IPS-20b (cell line): ENCODE measurements at regions not wholly inside any gene's neighbourhood (a gene's known extent, or its start where the extent isn't known, plus 50 kb on each side); places are given as distances from the start of the nearest gene placed in this dataset.

Source experiments
- H3K27ac ChIP-seq: one replicate; pipeline ENCODE4 v1.5.1; 2013; ENCODE audit warnings: low read length
- H3K27me3 ChIP-seq: 2 replicates; pipeline ENCODE4 v1.6.1; 2013; ENCODE audit warnings: mild to moderate bottlenecking, low read length, inconsistent platforms; ENCODE audit not compliant: insufficient read depth
- H3K36me3 ChIP-seq: 2 replicates; pipeline ENCODE4 v1.6.1; 2013; ENCODE audit warnings: low read depth, mild to moderate bottlenecking, inconsistent platforms, low read length, moderate library complexity; ENCODE audit not compliant: insufficient read depth
- H3K4me1 ChIP-seq: 2 replicates; pipeline ENCODE4 v1.6.1; 2013; ENCODE audit warnings: mild to moderate bottlenecking, control low read depth, inconsistent platforms, low read length, moderate library complexity; ENCODE audit not compliant: insufficient read depth
- H3K4me3 ChIP-seq: 2 replicates; pipeline ENCODE4 v1.5.1; 2013; ENCODE audit warnings: mild to moderate bottlenecking, low read length, inconsistent platforms
- H3K9ac ChIP-seq: 2 replicates; pipeline ENCODE4 v1.6.1; 2013; ENCODE audit warnings: low read depth, mild to moderate bottlenecking, inconsistent platforms, low read length, moderate library complexity
- H3K9me3 ChIP-seq: 2 replicates; pipeline ENCODE4 v1.6.1; 2013; ENCODE audit warnings: mild to moderate bottlenecking, low read depth, low read length, inconsistent platforms; ENCODE audit not compliant: insufficient read depth

DNA sequence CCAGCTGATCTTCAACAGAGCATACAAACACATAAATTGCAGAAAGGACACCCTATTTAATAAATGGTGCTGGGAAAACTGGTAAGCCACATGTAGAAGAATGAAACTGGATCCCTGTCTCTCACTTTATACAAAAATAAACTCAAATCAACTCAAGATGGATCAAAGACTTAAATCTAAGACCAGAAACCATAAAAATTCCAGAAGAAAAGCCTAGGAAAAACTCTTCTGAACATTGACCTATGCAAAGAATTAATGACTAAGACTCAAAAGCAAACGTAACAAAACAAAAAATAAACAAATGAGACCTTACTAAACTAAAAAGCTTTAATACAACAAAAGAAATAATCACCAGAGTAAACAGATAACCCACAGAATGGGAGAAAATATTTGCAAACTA lies 74.5 kb upstream of the ABCC4 start:
- Histone ChIP-seq H3K4me3 (no peak overlapping the region), H3K36me3 (no peaks in the 10 kb centered on the region), H3K9ac (no peak overlapping the region), H3K27ac (no peak overlapping the region), H3K9me3 (no peaks in the 10 kb centered on the region), H3K4me1 (no peaks in the 10 kb centered on the region), H3K27me3 (no peaks in the 10 kb centered on the region)

DNA sequence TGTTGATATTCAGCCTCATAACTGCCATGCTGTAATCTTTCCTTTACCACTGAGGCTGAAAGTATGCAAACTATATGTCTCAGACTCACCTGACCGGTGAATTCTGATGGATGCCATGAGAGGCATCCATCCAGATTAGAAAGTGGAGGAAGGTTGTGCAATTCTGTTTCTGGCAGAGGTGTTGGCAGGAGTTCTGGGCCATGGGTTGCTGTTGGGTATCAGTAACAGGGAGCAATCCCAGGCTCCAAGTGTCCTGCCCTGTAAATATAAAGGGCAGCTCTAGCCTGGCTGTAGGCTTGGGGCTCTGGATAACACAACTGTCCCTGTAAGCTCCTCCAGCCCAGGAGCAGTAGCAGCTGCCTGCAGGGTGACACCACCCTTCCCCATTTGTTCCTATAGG lies 77.4 kb upstream of the ABCC4 start:
- Histone ChIP-seq H3K9ac (no peak overlapping the region), H3K4me1 (no peaks in the 10 kb centered on the region), H3K27me3 (no peaks in the 10 kb centered on the region), H3K36me3 (no peaks in the 10 kb centered on the region), H3K27ac (no peak overlapping the region), H3K9me3 (no peaks in the 10 kb centered on the region), H3K4me3 (no peak overlapping the region)

DNA sequence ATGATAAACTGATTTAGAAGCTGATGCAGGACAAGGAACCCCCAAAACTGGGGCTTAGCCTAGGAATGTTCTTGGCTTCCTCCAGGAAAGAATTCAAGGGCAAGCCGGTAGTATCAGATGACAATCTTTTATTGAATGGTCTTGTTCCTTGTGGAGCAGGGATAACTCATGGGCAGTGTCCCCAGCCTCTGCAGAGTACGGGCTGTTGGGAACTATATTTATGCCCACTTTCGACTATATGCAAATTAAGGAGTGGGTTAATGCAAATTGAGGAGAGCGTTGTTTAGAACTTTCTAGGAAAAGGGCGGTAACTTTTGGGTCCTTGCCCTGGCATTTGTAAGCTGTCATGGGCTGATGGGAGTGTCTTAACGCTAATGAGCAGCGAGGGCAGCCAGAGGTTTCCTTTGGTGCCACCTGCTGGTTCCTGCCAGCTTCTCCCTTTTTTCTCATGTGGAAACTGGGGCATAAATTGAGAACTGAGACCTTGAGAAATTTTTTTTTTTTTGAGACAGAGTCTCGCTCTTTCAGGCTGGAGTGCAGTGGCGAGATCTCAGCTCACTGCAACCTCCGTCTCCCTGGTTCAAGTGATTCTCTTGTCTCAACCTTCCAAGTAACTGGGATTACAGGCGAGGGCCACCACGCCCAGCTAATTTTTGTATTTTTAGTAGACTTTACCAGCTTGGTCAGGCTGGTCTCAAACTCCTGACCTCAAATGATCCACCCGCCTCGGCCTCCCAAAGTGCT lies 79.4 kb upstream of the ABCC4 start:
- no peak overlapping the region for H3K4me3 ChIP-seq
- no peak overlapping the region for H3K9ac ChIP-seq
- no peaks in the 10 kb centered on the region for H3K36me3 ChIP-seq
- no peaks in the 10 kb centered on the region for H3K9me3 ChIP-seq
- no peaks in the 10 kb centered on the region for H3K4me1 ChIP-seq
- H3K27me3 ChIP-seq, result no peaks in the 10 kb centered on the region
- no peak overlapping the region for H3K27ac ChIP-seq

DNA sequence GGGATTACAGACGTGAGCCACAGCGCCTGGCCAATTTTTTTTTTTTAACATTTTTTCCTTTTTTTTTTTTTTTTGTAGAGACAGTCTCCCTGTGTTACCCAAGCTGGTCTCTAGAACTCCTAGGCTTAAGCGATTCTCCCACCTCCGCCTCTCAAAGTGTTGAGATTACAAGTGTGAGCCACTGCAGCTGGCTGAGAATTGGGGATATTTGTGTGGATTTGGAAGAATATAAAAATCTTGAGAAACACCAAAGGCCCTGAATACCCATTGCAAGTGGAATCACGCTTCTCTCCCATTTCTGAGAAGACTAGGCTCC lies 79.9 kb upstream of the ABCC4 start:
- Histone ChIP-seq H3K27me3 (no peaks in the 10 kb centered on the region), H3K9ac (no peak overlapping the region), H3K4me1 (no peaks in the 10 kb centered on the region), H3K36me3 (no peaks in the 10 kb centered on the region), H3K9me3 (no peaks in the 10 kb centered on the region), H3K4me3 (no peak overlapping the region), H3K27ac (no peak overlapping the region)

DNA sequence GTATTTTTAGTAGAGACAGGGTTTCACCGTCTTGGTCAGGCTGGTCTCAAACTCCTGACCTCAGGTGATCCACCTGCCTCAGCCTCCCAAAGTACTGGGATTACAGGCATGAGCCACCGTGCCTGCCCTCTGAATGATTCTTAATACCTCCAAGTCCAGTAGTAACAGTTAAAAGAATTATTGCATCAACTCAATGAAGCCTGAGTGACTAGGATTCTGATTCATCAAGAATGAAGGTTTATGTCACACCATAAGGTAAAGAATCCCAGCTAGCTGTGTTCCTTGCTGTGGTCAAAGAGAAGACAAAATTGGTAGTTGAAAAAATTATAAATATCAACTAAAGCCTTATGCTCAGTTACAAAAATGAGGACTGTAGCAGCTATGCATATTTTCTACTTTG lies 81.2 kb upstream of the ABCC4 start:
- H3K36me3 ChIP-seq, result no peaks in the 10 kb centered on the region
- H3K27ac ChIP-seq, result no peak overlapping the region
- no peaks in the 10 kb centered on the region for H3K4me1 ChIP-seq
- no peak overlapping the region for H3K4me3 ChIP-seq
- H3K9ac ChIP-seq, result no peak overlapping the region
- no peaks in the 10 kb centered on the region for H3K27me3 ChIP-seq
- H3K9me3 ChIP-seq, result no peaks in the 10 kb centered on the region

DNA sequence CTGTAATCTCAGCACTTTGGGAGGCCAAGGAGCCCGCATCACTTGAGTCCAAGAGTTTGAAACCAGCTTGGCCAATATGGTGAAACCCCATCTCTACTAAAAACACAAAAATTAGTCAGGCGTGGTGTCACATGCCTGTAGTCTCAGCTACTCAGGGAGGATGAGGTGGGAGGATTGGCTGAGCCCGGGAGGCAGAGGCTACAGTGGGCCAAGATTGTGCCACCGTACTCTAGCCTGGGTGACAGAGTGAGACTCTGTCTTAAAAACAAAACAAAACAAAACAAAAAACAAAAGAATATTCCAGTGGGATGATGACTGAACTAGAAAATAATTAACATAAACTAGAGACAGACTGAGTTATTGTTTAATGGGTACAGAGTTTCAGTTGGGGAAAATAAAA lies 81.7 kb upstream of the ABCC4 start:
- H3K4me3 ChIP-seq, result no peak overlapping the region
- no peaks in the 10 kb centered on the region for H3K9me3 ChIP-seq
- H3K4me1 ChIP-seq, result no peaks in the 10 kb centered on the region
- H3K9ac ChIP-seq, result no peak overlapping the region
- H3K36me3 ChIP-seq, result no peaks in the 10 kb centered on the region
- no peaks in the 10 kb centered on the region for H3K27me3 ChIP-seq
- H3K27ac ChIP-seq, result no peak overlapping the region

DNA sequence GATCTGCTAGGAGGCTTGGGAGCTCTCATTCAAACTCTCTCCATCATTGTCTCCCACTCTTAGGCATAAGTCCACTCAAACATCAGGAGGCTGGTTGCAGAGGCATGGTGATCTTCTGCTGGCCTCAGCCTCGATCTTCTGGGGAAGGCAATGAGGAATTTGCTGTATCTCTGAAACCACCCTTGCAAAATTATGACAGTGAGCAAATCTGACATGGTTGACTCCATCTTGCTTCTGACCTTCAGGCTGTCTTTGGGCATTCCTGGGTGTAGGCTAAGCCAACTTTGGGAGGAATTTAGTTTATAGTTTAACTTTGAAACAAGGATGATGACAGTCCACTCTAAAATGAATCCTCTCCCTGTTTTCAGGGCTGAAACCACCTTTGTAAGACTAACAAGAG lies 84.1 kb upstream of the ABCC4 start:
- Histone ChIP-seq H3K9me3 (no peaks in the 10 kb centered on the region), H3K9ac (no peak overlapping the region), H3K36me3 (no peaks in the 10 kb centered on the region), H3K4me3 (no peak overlapping the region), H3K27ac (no peak overlapping the region), H3K27me3 (no peaks in the 10 kb centered on the region), H3K4me1 (no peaks in the 10 kb centered on the region)

DNA sequence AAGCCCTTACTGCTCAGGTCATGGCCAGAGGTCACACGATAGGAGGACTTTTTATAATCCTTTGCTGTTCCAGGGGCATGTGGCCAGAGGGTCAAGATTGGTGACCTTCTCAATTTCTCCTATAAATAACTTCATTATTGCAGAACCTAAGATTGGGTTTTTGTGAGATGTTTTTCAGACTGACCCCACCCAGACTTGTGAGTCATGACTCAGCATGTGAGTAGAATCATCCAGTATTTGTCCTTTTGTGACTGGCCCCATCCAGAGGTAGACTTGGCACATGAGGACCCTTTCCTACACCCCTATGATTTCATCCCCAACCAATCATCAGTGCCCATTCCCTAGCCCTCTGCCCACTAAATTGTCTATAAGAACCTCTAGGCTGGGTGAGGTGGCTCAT lies 84.5 kb upstream of the ABCC4 start:
- H3K36me3 ChIP-seq, result no peaks in the 10 kb centered on the region

DNA sequence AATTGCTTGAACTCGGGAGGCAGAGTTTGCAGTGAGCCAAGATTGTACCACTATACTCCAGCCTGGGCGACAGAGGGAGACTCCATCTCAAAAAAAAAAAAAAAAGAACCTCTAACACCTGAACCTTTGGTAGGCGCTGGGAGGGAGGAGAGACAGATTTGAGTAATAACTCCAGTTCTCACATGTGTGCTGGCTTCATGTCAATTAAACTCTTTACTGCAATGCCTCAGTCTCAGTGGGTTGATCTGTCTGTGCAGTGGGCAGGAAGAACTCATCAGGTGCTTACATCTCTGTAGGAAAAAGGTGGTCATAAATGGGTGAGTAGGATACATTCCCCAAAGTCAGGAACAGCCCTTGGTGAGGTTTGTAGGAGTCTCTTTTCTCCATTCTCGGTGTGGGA lies 85.1 kb upstream of the ABCC4 start:
- H3K27me3 ChIP-seq, result no peaks in the 10 kb centered on the region
- no peak overlapping the region for H3K4me3 ChIP-seq
- no peak overlapping the region for H3K27ac ChIP-seq
- no peaks in the 10 kb centered on the region for H3K9me3 ChIP-seq
- H3K9ac ChIP-seq, result no peak overlapping the region
- no peaks in the 10 kb centered on the region for H3K36me3 ChIP-seq
- no peaks in the 10 kb centered on the region for H3K4me1 ChIP-seq

More for the DNA sequence above, 84.5 kb upstream of the ABCC4 start:
- no peak overlapping the region for H3K9ac ChIP-seq
- H3K4me1 ChIP-seq, result no peaks in the 10 kb centered on the region
- H3K27ac ChIP-seq, result no peak overlapping the region
- H3K9me3 ChIP-seq, result no peaks in the 10 kb centered on the region
- H3K27me3 ChIP-seq, result no peaks in the 10 kb centered on the region
- H3K4me3 ChIP-seq, result no peak overlapping the region

DNA sequence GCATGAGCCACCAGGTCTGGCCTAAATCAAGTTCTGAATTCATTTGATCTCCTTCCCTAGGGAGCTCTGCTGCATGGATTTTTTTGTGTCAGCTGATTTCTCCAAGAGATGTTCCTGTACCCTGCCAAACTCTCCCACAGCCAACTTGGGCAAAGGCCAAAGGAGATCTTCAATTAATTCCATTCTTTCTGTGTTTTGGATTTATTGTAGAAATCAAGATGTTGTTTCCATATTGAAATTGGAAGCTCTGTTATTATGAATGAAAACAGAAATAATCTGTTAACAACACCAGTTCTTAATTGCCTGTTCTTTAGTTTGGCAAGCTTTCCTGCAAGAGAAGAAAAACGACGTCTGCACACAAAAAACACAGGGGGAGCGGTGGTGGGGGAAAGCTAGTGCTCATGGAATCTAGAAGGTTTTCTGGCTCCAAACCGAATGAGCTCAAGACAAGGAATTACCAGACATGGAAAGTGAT lies 86.5 kb upstream of the ABCC4 start:
- no peak overlapping the region for H3K27ac ChIP-seq
- H3K4me1 ChIP-seq, result no peaks in the 10 kb centered on the region
- no peaks in the 10 kb centered on the region for H3K36me3 ChIP-seq
- H3K9ac ChIP-seq, result no peak overlapping the region
- H3K27me3 ChIP-seq, result no peaks in the 10 kb centered on the region
- no peak overlapping the region for H3K4me3 ChIP-seq
- no peaks in the 10 kb centered on the region for H3K9me3 ChIP-seq

DNA sequence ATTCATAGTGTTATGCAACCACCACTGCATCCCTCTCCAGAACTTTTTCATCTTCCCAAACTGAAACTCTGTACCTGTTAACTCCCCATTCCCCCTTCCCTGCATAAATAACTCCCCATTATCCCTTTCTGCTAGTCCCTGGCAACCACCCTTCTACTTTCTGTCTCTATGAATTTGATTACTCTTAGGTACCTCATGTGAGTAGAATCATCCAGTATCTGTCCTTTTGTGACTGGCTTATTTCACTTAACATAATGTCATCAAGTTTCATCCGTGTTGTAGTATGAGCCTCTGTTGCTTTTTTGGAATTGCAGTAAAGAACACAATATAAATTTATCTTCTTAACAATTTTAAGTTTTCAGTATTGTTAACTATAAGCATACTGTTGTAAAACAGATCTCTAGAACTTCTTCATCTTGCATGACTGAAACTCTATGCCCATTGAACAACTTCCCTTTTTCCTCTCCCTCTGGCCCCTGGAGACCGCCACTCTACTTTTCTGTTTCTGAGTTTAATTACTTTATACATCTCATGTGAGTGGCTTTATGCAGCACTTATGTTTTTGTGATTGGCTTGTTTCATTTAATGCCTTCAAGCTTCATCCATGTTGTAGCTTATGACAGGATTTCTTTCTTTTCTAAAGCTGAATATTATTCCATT lies 87.3 kb upstream of the ABCC4 start:
- Histone ChIP-seq H3K9ac (no peak overlapping the region), H3K27ac (no peak overlapping the region), H3K4me1 (no peaks in the 10 kb centered on the region), H3K36me3 (no peaks in the 10 kb centered on the region), H3K4me3 (no peak overlapping the region), H3K27me3 (no peaks in the 10 kb centered on the region), H3K9me3 (no peaks in the 10 kb centered on the region)

DNA sequence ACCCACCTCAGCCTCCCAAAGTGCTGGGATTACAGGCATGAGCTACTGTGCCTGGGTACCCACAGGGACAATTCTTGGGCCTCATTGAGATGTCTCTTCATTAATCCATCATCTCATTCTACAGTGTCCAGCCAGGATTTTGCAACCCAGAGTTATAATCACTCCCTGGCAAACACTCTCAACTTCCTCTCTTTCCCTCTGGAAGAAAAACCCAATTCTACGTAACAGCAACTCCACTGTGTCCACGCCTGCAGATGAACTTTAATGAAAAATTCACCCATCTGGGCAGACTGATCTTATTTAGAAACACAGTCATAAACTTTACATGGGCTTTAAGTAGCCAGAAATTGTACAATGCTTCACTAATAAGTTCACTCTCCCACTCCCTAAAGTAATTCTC lies 90.1 kb upstream of the ABCC4 start:
- Histone ChIP-seq H3K27ac (no peak overlapping the region), H3K9me3 (no peaks in the 10 kb centered on the region), H3K36me3 (no peaks in the 10 kb centered on the region), H3K4me1 (no peaks in the 10 kb centered on the region), H3K9ac (no peak overlapping the region), H3K4me3 (no peak overlapping the region), H3K27me3 (no peaks in the 10 kb centered on the region)
